ENCODE measurements at regions not wholly inside any gene's neighbourhood (a gene's known extent, or its start where the extent isn't known, plus 50 kb on each side); places are given as distances from the start of the nearest gene placed in this dataset.

DNA sequence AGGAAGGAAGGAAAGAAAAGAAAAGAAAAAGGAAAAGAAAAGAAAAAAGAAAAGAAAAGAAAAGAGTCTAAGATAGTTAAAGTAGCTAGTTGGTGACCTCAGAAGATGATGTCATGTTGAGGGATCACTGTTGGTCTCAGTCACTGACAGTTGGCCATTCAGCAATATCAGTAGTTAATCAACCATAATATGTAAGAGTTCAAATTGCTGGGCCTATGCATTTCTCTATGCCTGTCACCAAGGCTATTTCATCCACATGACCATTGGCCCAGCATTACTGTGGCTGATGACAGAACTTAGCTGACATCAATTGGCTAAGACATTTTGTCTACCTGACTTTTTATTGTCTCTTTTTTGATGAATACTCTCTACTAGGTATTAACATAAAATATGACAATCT is 435.5 kb upstream of the CRIM1 start:
- H3K4me3 ChIP-seq (ENCODE audit: low read depth, low read length) = no peak overlapping the region
- DNase-seq (ENCODE audit: low read depth) = no peak
- TF ChIP-seq, protein P1, sequence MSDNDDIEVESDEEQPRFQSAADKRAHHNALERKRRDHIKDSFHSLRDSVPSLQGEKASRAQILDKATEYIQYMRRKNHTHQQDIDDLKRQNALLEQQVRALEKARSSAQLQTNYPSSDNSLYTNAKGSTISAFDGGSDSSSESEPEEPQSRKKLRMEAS (IDR thresholded peaks at IDR 0.05; ENCODE audit: low read depth, low read length) = no peak
- TF ChIP-seq CTCF (IDR thresholded peaks at IDR 0.05; ENCODE audit: low read depth, low read length) (no peak), POLR2A (IDR thresholded peaks at IDR 0.05; ENCODE audit: extremely low read depth, insufficient read length) (no peak), MYC (IDR thresholded peaks at IDR 0.05; ENCODE audit: low read depth, low read length) (no peak)

DNA sequence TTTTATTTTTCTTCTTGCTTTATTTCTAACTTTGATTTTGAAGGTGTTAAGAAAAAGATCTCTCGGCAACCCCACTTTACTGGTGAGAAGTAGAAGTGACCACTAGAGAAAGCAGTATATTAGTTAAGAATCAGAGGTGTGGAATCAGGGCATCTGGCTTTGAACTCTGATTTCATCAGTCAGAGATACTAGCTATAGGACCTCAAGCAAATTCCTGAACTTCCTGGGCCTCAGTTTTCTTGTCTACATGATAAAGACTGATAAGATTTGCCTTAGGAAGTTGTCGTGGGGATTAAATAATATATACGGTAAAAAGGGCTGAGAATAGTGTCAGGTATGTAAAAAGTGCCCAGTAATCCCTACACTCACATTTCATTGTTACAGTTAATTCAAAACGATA is 440.3 kb upstream of the CRIM1 start:
- no peak for DNase-seq (ENCODE audit: low read depth)
- TF ChIP-seq CTCF (IDR thresholded peaks at IDR 0.05; ENCODE audit: low read depth, low read length) = no peak
- TF ChIP-seq, protein P1 (IDR thresholded peaks at IDR 0.05; ENCODE audit: low read depth, low read length) = no peak
- TF ChIP-seq POLR2A (IDR thresholded peaks at IDR 0.05; ENCODE audit: extremely low read depth, insufficient read length) = no peak
- TF ChIP-seq MYC (IDR thresholded peaks at IDR 0.05; ENCODE audit: low read depth, low read length) = no peak
- no peak overlapping the region for H3K4me3 ChIP-seq (ENCODE audit: low read depth, low read length)

GRCh38 chr2:35891936-35892335 is 463.6 kb upstream of the CRIM1 start:
- TF ChIP-seq CTCF (IDR thresholded peaks at IDR 0.05; ENCODE audit: low read depth, low read length) = no peak
- TF ChIP-seq POLR2A (IDR thresholded peaks at IDR 0.05; ENCODE audit: extremely low read depth, insufficient read length) = no peak
- TF ChIP-seq MYC (IDR thresholded peaks at IDR 0.05; ENCODE audit: low read depth, low read length) = no peak
- peak overlapping the region; percentile 18 for H3K4me3 ChIP-seq (ENCODE audit: low read depth, low read length)
- DNase-seq (ENCODE audit: low read depth) = no peak

- no peak for DNase-seq (ENCODE audit: low read depth)
- H3K4me3 ChIP-seq (ENCODE audit: low read depth, low read length) = no peak overlapping the region
- TF ChIP-seq CTCF (IDR thresholded peaks at IDR 0.05; ENCODE audit: low read depth, low read length) (no peak), MYC (IDR thresholded peaks at IDR 0.05; ENCODE audit: low read depth, low read length) (no peak), POLR2A (IDR thresholded peaks at IDR 0.05; ENCODE audit: extremely low read depth, insufficient read length) (no peak)
- TF ChIP-seq, protein P1 (IDR thresholded peaks at IDR 0.05; ENCODE audit: low read depth, low read length) = no peak
These were observed 464.1 kb upstream of the CRIM1 start for GRCh38 chr2:35891528-35891927.

- TF ChIP-seq, protein P1 (IDR thresholded peaks at IDR 0.05; ENCODE audit: low read depth, low read length) = no peak
- no peak for TF ChIP-seq CTCF (IDR thresholded peaks at IDR 0.05; ENCODE audit: low read depth, low read length)
- no peak for TF ChIP-seq MYC (IDR thresholded peaks at IDR 0.05; ENCODE audit: low read depth, low read length)
- TF ChIP-seq POLR2A (IDR thresholded peaks at IDR 0.05; ENCODE audit: extremely low read depth, insufficient read length) = no peak
- no peak overlapping the region for H3K4me3 ChIP-seq (ENCODE audit: low read depth, low read length)
- no peak for DNase-seq (ENCODE audit: low read depth)
These were observed 468.4 kb upstream of the CRIM1 start for GRCh38 chr2:35887146-35887545.

- TF ChIP-seq MYC (IDR thresholded peaks at IDR 0.05; ENCODE audit: low read depth, low read length) (no peak), CTCF (IDR thresholded peaks at IDR 0.05; ENCODE audit: low read depth, low read length) (peak; percentile 18)
- TF ChIP-seq, protein P1 (IDR thresholded peaks at IDR 0.05; ENCODE audit: low read depth, low read length) = no peak
- DNase-seq (ENCODE audit: low read depth) = peak; percentile 21
- no peak overlapping the region for H3K4me3 ChIP-seq (ENCODE audit: low read depth, low read length)
These were observed 481.7 kb upstream of the CRIM1 start for GRCh38 chr2:35873921-35874320.
